HCT116 (cell line): ENCODE measurements at regions not wholly inside any gene's neighbourhood (a gene's known extent, or its start where the extent isn't known, plus 50 kb on each side); places are given as distances from the start of the nearest gene placed in this dataset.

Experiments used
- ATAC-seq: fragments of 200-7000 bp; cut with Tn5 transposase; 2 replicates; pipeline ENCODE4 v1.9.1; 2020; ENCODE audit warnings: mild to moderate bottlenecking, moderate library complexity
- BruUV-seq: library from RNA; stranded (reverse); fragments of 400-500 nt; replicated peaks from 2 replicates; lab custom pipeline; 2021; lab: Mats Ljungman, UMichigan
- CTCF ChIA-PET: fragments of 300-600 bp; sonication (Branson Sonifier 250); formaldehyde crosslinking; loops from one replicate; lab custom pipeline; 2021; ENCODE audit warnings: antibody characterized with exemption; lab: Charles Lee
- POLR2A ChIA-PET: fragments of 300-600, 350-600 bp; sonication (Branson Sonifier 250); formaldehyde crosslinking; loops from one replicate; lab custom pipeline; 2021; ENCODE audit warnings: antibody characterized with exemption; lab: Charles Lee
- RAD21 ChIA-PET, 2 experiments: fragments of 300-600 bp; sonication (Branson Sonifier 250); formaldehyde crosslinking; loops; one replicate each; lab custom pipeline; 2023; ENCODE audit warnings: low total read pairs in 2 of 2; ENCODE audit not compliant: uncharacterized antibody in 2 of 2, unreplicated experiment in 2 of 2, low non-redundant PET in 1 of 2; lab: Charles Lee
- DNase-seq: peaks from one replicate; pipeline ENCODE4 v3.0.0-alpha.2; 2010; ENCODE audit warnings: low read depth, low spot score
- H2AFZ ChIP-seq: fragments of 200-600 bp; shearing (Covaris generic), sonication (generic); 2 replicates; pipeline ENCODE4 v1.6.1; 2017; ENCODE audit warnings: low read depth, mixed run types, mixed read lengths, antibody characterized with exemption, low read length; ENCODE audit not compliant: poor library complexity, severe bottlenecking
- H3K27ac ChIP-seq: 2 replicates; pipeline ENCODE4 v1.5.1; 2012; ENCODE audit warnings: low read depth, low read length
- H3K27me3 ChIP-seq: fragments of 200-600 bp; sonication (generic); 2 replicates; pipeline ENCODE4 v1.6.1; 2016; ENCODE audit warnings: mixed run types, low read length, mixed read lengths; ENCODE audit not compliant: insufficient read depth
- H3K36me3 ChIP-seq, 2 experiments: fragments of 200-500 bp in 1 of 2; fragments of 200-600 bp in 1 of 2; sonication (Bioruptor generic) in 1 of 2; sonication (generic) in 1 of 2; 2 replicates each; pipeline versions ENCODE4 v1.5.1 to v1.6.1; 2014 to 2016; ENCODE audit warnings: low read length in 2 of 2, inconsistent platforms in 1 of 2, mixed read lengths in 1 of 2, mixed run types in 1 of 2; ENCODE audit not compliant: insufficient read depth in 2 of 2, control insufficient read depth in 1 of 2
- H3K4me1 ChIP-seq, 2 experiments: fragments of 200-600 bp in 1 of 2; sonication (generic) in 1 of 2; 2 replicates each; pipeline versions ENCODE4 v1.5.1 to v1.6.1; 2012 to 2017; ENCODE audit warnings: low read length in 2 of 2, inconsistent platforms in 1 of 2, mild to moderate bottlenecking in 1 of 2, mixed read lengths in 1 of 2, mixed run types in 1 of 2, moderate library complexity in 1 of 2; ENCODE audit not compliant: insufficient read depth in 2 of 2, control insufficient read depth in 1 of 2
- H3K4me2 ChIP-seq: fragments of 200-600 bp; sonication (generic); 2 replicates; pipeline ENCODE4 v1.6.1; 2017; ENCODE audit warnings: mixed run types, low read length, mixed read lengths
- H3K4me3 ChIP-seq, 2 experiments: fragments of 200-600 bp in 1 of 2; sonication (generic) in 1 of 2; replicated peaks in 1 of 2; 2 replicates each; pipeline ENCODE4 v1.5.1; 2011 to 2016; ENCODE audit warnings: low read length in 2 of 2, control low read depth in 1 of 2, low read depth in 1 of 2, mild to moderate bottlenecking in 1 of 2, mixed read lengths in 1 of 2, mixed run types in 1 of 2
- H3K79me2 ChIP-seq: fragments of 200-600 bp; sonication (generic); 2 replicates; pipeline ENCODE4 v1.6.1; 2017; ENCODE audit warnings: mild to moderate bottlenecking, mixed run types, low read length, moderate library complexity, mixed read lengths; ENCODE audit not compliant: insufficient read depth
- H3K9ac ChIP-seq: fragments of 200-600 bp; sonication (generic); 2 replicates; pipeline ENCODE4 v1.6.1; 2016; ENCODE audit warnings: low read length, mixed read lengths
- H3K9me2 ChIP-seq: fragments of 200-600 bp; sonication (generic), shearing (Covaris generic); 2 replicates; pipeline ENCODE4 v1.6.1; 2017; ENCODE audit warnings: mixed run types, mild to moderate bottlenecking, moderate library complexity; ENCODE audit not compliant: insufficient read depth
- H3K9me3 ChIP-seq, 2 experiments: fragments of 200-500 bp in 1 of 2; fragments of 200-600 bp in 1 of 2; sonication (Bioruptor generic) in 1 of 2; sonication (generic) in 1 of 2; 2 replicates each; pipeline ENCODE4 v1.6.1; 2014 to 2017; ENCODE audit warnings: low read length in 2 of 2, mixed read lengths in 2 of 2, inconsistent platforms in 1 of 2, low read depth in 1 of 2, mild to moderate bottlenecking in 1 of 2, mixed run types in 1 of 2, moderate library complexity in 1 of 2; ENCODE audit not compliant: control insufficient read depth in 1 of 2, insufficient read depth in 1 of 2
- H4K20me1 ChIP-seq: fragments of 200-600 bp; sonication (generic), shearing (Covaris generic); 2 replicates; pipeline ENCODE4 v1.6.1; 2017; ENCODE audit warnings: mixed run types, mild to moderate bottlenecking, moderate library complexity; ENCODE audit not compliant: insufficient read depth
- EGR1 ChIP-seq: IDR thresholded peaks from 2 replicates; pipeline ENCODE4 v1.6.1; 2012; ENCODE audit warnings: low read depth
- EZH2 ChIP-seq: fragments of 200-600 bp; sonication (generic); IDR thresholded peaks from 2 replicates; pipeline ENCODE4 v1.6.1; 2017; ENCODE audit warnings: antibody characterized with exemption, mixed run types
- EZH2phosphoT487 ChIP-seq: fragments of 200-600 bp; IDR thresholded peaks from 2 replicates; pipeline ENCODE4 v1.6.1; 2018; ENCODE audit warnings: antibody characterized with exemption, borderline replicate concordance
- FOSL1 ChIP-seq: IDR thresholded peaks from 2 replicates; pipeline ENCODE4 v1.6.1; 2012; ENCODE audit warnings: low read depth
- JUND ChIP-seq: IDR thresholded peaks from 2 replicates; pipeline ENCODE4 v1.6.1; 2012
- POLR2A ChIP-seq: IDR thresholded peaks from 2 replicates; pipeline ENCODE4 v1.7.0; 2011; ENCODE audit warnings: borderline replicate concordance; ENCODE audit not compliant: insufficient read depth, insufficient read length; ENCODE audit errors: extremely low read depth
- SIN3A ChIP-seq: IDR thresholded peaks from 2 replicates; pipeline ENCODE4 v1.6.1; 2012; ENCODE audit warnings: low read depth
- SRF ChIP-seq: IDR thresholded peaks from 2 replicates; pipeline ENCODE4 v1.6.1; 2012; ENCODE audit warnings: low read depth
- TCF7L2 ChIP-seq: IDR thresholded peaks from 2 replicates; pipeline ENCODE4 v1.7.0; 2011; ENCODE audit warnings: borderline replicate concordance, inconsistent platforms; ENCODE audit not compliant: insufficient read depth, insufficient read length; ENCODE audit errors: extremely low read depth
- ZFX ChIP-seq: fragments of 450-650 bp; IDR thresholded peaks from 2 replicates; pipeline ENCODE4 v1.6.1; 2017
- ZNF274 ChIP-seq: fragments of 200-500 bp; sonication (Bioruptor generic); IDR thresholded peaks from 2 replicates; pipeline ENCODE4 v1.6.1; 2014; ENCODE audit warnings: mild to moderate bottlenecking, low read depth, low read length, inconsistent platforms
- intact Hi-C: fragments of 100-400 bp; cut with micrococcal nuclease; formaldehyde crosslinking; loops from 2 replicates; pipeline ENCODE4 v1.10.0; 2022
- TF ChIP-seq, protein P1 (sequence below): IDR thresholded peaks from 2 replicates; pipeline ENCODE4 v1.6.1; 2011; ENCODE audit warnings: mild to moderate bottlenecking, low read length, moderate library complexity; ENCODE audit not compliant: insufficient replicate concordance; ENCODE audit errors: extremely low read depth
- TF ChIP-seq, protein P2 (sequence below): IDR thresholded peaks from 2 replicates; pipeline ENCODE4 v1.6.1; 2012
- TF ChIP-seq, protein P3 (sequence below): IDR thresholded peaks from 2 replicates; pipeline ENCODE4 v1.6.1; 2012

DNA sequence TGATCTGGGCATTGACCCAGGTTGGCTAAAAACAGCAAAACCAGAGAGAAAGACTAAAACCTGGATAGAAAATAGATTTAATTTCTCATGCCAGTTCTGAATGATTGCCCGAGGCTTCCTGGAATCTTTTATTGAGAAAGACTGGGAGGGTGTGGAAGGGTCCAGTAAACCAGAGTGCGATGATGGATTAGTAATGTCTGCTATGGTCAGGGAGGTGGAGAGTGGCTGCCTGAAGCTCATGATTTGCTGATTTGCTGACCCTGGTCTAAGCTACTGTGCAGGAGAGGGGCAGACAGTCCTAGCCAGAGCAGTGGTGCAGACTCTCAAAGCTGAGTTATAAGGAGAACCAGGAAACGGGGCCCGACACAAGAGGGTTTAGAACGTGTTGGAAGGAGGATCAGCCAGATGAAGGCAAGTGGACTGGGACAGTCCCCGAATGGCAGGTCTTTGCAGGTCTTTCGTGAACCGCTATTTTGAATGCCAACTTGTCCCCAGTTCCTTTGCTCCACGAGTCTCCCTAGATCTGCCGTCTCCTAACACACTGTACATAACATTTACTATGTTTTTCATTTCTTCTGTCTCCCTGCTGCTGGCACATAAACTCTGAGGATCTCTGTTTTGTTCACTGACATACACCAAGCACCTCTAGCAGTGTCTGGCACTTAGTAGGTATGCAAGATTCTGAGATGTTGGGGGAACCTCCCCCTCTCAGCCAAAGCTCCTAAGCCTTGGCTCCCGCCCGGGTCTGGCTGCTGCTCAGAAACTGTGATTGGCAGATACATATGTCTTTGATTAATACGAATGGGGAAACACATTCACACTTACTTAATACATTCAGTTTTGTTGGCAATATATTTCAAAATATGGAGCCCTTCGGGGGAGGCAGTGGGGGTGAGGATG, 237.3 kb upstream of the TNRC6C start:
- H3K27me3 ChIP-seq = peaks cover 9% of the 10 kb centered on the region; the same call in 1 of the 2 replicates

More for the DNA sequence above, 237.3 kb upstream of the TNRC6C start:
- TF ChIP-seq TCF7L2 (no peak), JUND (no peak), POLR2A (no peak), FOSL1 (no peak), ZFX (no peak), EZH2 (no peak), SIN3A (no peak), SRF (no peak), EGR1 (no peak), ZNF274 (no peak), EZH2phosphoT487 (no peak)
- TF ChIP-seq, protein P1, sequence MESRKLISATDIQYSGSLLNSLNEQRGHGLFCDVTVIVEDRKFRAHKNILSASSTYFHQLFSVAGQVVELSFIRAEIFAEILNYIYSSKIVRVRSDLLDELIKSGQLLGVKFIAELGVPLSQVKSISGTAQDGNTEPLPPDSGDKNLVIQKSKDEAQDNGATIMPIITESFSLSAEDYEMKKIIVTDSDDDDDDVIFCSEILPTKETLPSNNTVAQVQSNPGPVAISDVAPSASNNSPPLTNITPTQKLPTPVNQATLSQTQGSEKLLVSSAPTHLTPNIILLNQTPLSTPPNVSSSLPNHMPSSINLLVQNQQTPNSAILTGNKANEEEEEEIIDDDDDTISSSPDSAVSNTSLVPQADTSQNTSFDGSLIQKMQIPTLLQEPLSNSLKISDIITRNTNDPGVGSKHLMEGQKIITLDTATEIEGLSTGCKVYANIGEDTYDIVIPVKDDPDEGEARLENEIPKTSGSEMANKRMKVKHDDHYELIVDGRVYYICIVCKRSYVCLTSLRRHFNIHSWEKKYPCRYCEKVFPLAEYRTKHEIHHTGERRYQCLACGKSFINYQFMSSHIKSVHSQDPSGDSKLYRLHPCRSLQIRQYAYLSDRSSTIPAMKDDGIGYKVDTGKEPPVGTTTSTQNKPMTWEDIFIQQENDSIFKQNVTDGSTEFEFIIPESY = no peak
- TF ChIP-seq, protein P2, sequence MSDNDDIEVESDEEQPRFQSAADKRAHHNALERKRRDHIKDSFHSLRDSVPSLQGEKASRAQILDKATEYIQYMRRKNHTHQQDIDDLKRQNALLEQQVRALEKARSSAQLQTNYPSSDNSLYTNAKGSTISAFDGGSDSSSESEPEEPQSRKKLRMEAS = no peak
- TF ChIP-seq, protein P3, sequence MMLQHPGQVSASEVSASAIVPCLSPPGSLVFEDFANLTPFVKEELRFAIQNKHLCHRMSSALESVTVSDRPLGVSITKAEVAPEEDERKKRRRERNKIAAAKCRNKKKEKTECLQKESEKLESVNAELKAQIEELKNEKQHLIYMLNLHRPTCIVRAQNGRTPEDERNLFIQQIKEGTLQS = no peak
- Histone ChIP-seq H3K4me3 (no peak overlapping the region), H3K4me2 (no peak overlapping the region), H3K9me3 (peaks cover 3 to 4% of the 10 kb centered on the region in 2 experiments; a peak in 1 of 4 replicates), H3K36me3 (no peaks in the 10 kb centered on the region), H3K27ac (no peak overlapping the region), H3K9me2 (no peaks in the 10 kb centered on the region), H2AFZ (no peak overlapping the region), H4K20me1 (no peaks in the 10 kb centered on the region), H3K79me2 (no peaks in the 10 kb centered on the region), H3K9ac (no peak overlapping the region), H3K4me1 (no peaks in the 10 kb centered on the region)
- ChIA-PET POLR2A (interaction anchor here (1.1 kb wide), 1 partner anchor 11 kb away, joined by 3 read pairs; no protein-coding TSS in a partner anchor), RAD21 (no interaction called here), CTCF (no interaction called here)
- DNase-seq = no peak
- no TSS peak for BruUV-seq
- no peak for ATAC-seq
- intact Hi-C loops = no loop called here
